ENCODE measurements at regions not wholly inside any gene's neighbourhood (a gene's known extent, or its start where the extent isn't known, plus 50 kb on each side); places are given as distances from the start of the nearest gene placed in this dataset.

DNA sequence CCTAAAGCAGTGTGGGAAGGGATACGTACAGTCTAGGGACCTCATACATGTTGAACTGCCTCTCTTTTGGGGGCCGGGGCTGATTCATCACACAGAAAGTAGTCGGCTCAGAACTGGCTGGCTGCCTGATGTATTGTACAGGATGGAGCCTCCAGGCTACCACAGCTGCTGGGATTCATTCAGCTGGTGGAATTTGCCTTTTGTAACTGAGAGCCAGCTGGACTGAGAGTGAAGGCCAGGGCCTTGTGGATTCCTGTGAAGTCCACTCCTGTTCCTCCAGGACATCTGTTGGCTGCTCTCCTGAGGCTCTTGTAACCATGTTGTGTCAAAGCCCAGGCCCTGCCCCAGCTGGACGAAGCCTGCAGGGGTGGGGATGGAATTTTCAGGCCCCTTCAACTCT, 116.3 kb upstream of the PRICKLE1 start:
- Mint-ChIP-seq H3K4me1 (ENCODE audit: unreplicated experiment) (no peaks in the 10 kb centered on the region), H3K36me3 (ENCODE audit: low read depth, unreplicated experiment) (no peaks in the 10 kb centered on the region), H3K27me3 (ENCODE audit: unreplicated experiment) (no peaks in the 10 kb centered on the region), H3K4me3 (ENCODE audit: unreplicated experiment) (no peak overlapping the region), H3K27ac (ENCODE audit: unreplicated experiment) (no peak overlapping the region), H3K9me3 (ENCODE audit: unreplicated experiment) (no peaks in the 10 kb centered on the region)
- DNase-seq (ENCODE audit: low spot score) = no peak
- TF ChIP-seq, protein P1, sequence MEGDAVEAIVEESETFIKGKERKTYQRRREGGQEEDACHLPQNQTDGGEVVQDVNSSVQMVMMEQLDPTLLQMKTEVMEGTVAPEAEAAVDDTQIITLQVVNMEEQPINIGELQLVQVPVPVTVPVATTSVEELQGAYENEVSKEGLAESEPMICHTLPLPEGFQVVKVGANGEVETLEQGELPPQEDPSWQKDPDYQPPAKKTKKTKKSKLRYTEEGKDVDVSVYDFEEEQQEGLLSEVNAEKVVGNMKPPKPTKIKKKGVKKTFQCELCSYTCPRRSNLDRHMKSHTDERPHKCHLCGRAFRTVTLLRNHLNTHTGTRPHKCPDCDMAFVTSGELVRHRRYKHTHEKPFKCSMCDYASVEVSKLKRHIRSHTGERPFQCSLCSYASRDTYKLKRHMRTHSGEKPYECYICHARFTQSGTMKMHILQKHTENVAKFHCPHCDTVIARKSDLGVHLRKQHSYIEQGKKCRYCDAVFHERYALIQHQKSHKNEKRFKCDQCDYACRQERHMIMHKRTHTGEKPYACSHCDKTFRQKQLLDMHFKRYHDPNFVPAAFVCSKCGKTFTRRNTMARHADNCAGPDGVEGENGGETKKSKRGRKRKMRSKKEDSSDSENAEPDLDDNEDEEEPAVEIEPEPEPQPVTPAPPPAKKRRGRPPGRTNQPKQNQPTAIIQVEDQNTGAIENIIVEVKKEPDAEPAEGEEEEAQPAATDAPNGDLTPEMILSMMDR (IDR thresholded peaks at IDR 0.05; ENCODE audit: unreplicated experiment) = no peak

DNA sequence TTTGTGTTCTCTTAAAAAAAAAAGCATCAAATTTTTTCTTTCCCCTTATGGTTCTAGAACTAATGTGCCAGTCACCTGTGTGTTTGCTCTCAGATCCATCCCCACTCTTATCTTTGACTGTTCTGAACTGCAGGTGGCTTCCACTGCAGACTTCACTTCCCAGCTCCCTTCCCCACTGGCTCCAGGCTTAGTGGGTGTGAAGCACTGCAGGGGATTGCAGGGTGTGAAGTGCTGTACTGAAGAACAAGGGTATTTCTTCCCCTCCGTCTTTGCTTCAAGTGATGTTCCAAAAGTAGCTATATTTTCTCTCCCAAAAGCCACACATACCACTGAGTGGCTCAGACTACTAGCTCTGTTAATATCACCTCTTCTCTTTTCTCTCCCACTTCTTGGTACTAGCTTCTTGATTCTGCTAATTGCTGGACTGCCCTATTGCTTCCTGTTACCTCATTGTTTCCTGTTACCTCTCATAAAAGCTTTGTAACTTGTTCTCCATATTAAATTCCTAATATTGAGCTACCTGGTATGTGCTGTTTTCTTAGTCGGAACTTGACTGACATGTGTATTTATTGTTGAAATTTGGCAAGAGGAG, 115.4 kb upstream of the PRICKLE1 start:
- no peaks in the 10 kb centered on the region for H3K36me3 Mint-ChIP-seq (ENCODE audit: low read depth, unreplicated experiment)
- H3K27me3 Mint-ChIP-seq (ENCODE audit: unreplicated experiment) = no peaks in the 10 kb centered on the region
- H3K27ac Mint-ChIP-seq (ENCODE audit: unreplicated experiment) = no peak overlapping the region
- no peak overlapping the region for H3K4me3 Mint-ChIP-seq (ENCODE audit: unreplicated experiment)
- no peaks in the 10 kb centered on the region for H3K4me1 Mint-ChIP-seq (ENCODE audit: unreplicated experiment)
- TF ChIP-seq, protein P1 (IDR thresholded peaks at IDR 0.05; ENCODE audit: unreplicated experiment) = no peak
- DNase-seq (ENCODE audit: low spot score) = no peak
- no peaks in the 10 kb centered on the region for H3K9me3 Mint-ChIP-seq (ENCODE audit: unreplicated experiment)

DNA sequence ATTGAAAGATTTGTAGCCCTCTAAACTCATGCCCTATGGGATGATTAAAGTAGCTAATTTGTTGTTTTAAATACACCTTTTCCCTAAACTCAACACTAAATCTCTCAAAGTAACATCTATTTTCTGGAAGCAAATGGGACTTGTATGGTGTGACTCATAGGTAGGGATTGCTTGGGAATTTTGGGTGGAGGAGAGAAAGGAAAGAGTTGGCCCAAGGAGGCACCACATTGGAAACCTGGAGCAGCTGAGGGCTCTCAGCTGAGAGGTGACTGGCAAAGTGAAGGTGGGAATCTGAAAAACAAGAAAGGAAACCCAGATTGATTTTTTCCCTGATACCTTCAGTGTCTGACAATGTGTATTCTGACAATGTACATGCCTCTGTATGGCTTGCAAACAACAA, 114.8 kb upstream of the PRICKLE1 start:
- no peak overlapping the region for H3K4me3 Mint-ChIP-seq (ENCODE audit: unreplicated experiment)
- H3K36me3 Mint-ChIP-seq (ENCODE audit: low read depth, unreplicated experiment) = no peaks in the 10 kb centered on the region
- no peak overlapping the region for H3K27ac Mint-ChIP-seq (ENCODE audit: unreplicated experiment)
- H3K9me3 Mint-ChIP-seq (ENCODE audit: unreplicated experiment) = no peaks in the 10 kb centered on the region
- no peaks in the 10 kb centered on the region for H3K4me1 Mint-ChIP-seq (ENCODE audit: unreplicated experiment)
- TF ChIP-seq, protein P1 (IDR thresholded peaks at IDR 0.05; ENCODE audit: unreplicated experiment) = no peak
- no peaks in the 10 kb centered on the region for H3K27me3 Mint-ChIP-seq (ENCODE audit: unreplicated experiment)
- DNase-seq (ENCODE audit: low spot score) = no peak

GRCh38 chr12:42701084-42701483, 111.5 kb upstream of the PRICKLE1 start:
- Mint-ChIP-seq H3K36me3 (ENCODE audit: low read depth, unreplicated experiment) (no peaks in the 10 kb centered on the region), H3K9me3 (ENCODE audit: unreplicated experiment) (no peaks in the 10 kb centered on the region), H3K4me3 (ENCODE audit: unreplicated experiment) (no peak overlapping the region), H3K27me3 (ENCODE audit: unreplicated experiment) (no peaks in the 10 kb centered on the region), H3K4me1 (ENCODE audit: unreplicated experiment) (no peaks in the 10 kb centered on the region), H3K27ac (ENCODE audit: unreplicated experiment) (no peak overlapping the region)
- TF ChIP-seq, protein P1 (IDR thresholded peaks at IDR 0.05; ENCODE audit: unreplicated experiment) = no peak
- no peak for DNase-seq (ENCODE audit: low spot score)

DNA sequence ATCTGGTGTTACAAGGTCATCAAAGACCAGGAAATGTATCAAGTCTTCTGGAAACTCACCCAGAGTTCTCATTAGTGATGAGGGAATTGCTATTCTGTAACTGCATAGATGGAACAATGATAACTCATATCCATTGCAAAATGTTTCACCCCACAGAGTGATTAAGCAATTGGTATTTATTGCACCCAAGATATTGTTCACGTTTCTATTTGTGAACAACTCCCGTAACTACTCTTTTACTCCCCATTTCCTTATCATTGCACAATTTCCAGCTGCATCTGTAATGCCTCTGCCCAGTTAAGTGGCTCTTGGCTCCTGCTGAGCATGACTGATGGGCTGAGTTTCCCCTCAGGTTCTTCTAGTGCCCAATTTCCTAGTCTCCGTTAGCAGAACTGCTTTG, 108.7 kb upstream of the PRICKLE1 start:
- no peak for DNase-seq (ENCODE audit: low spot score)
- no peak overlapping the region for H3K4me3 Mint-ChIP-seq (ENCODE audit: unreplicated experiment)
- no peaks in the 10 kb centered on the region for H3K27me3 Mint-ChIP-seq (ENCODE audit: unreplicated experiment)
- no peaks in the 10 kb centered on the region for H3K4me1 Mint-ChIP-seq (ENCODE audit: unreplicated experiment)
- no peaks in the 10 kb centered on the region for H3K9me3 Mint-ChIP-seq (ENCODE audit: unreplicated experiment)
- TF ChIP-seq, protein P1 (IDR thresholded peaks at IDR 0.05; ENCODE audit: unreplicated experiment) = no peak
- no peaks in the 10 kb centered on the region for H3K36me3 Mint-ChIP-seq (ENCODE audit: low read depth, unreplicated experiment)
- no peak overlapping the region for H3K27ac Mint-ChIP-seq (ENCODE audit: unreplicated experiment)

All from endothelial cell (in vitro differentiated cells).